ENCODE measurements at regions not wholly inside any gene's neighbourhood (a gene's known extent, or its start where the extent isn't known, plus 50 kb on each side); places are given as distances from the start of the nearest gene placed in this dataset.

DNA sequence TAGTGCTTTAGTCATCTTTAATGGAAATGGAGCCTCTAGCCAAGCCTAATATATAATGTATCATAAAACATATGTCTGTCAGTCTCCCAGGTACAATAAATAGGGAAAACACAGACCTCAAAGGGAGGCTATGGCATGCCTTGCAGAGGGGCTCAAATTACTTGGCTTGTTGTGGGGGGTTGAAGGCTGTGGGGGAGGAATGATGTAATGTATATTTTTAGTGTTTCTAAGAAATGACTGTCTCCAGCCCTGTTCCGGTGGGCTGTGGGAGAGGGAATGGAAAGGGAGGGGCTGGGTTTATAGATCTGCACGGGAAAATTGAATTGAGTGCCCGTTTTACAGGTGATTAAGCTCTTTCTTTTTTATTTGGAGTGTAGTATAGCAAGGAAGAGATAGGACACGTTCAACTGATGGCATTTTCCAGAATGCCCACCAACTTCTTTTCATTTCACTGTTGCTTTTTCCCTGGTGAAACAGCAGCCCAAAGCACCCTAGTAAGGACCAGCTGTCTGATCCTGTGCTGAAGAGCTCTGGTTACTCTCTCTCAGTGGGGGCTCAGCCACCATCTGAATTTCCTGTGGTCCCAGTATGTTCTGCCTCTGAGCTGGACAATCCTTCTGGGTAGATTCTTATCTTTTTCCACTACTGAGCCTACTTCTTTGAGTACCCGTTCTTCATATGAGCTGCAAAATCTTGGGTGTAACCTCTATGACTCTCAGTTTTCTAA, 220.7 kb upstream of the CASK start:
- no peak for TF ChIP-seq RAD21 (IDR thresholded peaks at IDR 0.05; ENCODE audit: low read depth)
- TF ChIP-seq, protein P1, sequence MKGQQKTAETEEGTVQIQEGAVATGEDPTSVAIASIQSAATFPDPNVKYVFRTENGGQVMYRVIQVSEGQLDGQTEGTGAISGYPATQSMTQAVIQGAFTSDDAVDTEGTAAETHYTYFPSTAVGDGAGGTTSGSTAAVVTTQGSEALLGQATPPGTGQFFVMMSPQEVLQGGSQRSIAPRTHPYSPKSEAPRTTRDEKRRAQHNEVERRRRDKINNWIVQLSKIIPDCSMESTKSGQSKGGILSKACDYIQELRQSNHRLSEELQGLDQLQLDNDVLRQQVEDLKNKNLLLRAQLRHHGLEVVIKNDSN (IDR thresholded peaks at IDR 0.05) = no peak
- no peak for TF ChIP-seq EP300 (IDR thresholded peaks at IDR 0.05; ENCODE audit: borderline replicate concordance)
- no peak for TF ChIP-seq EGR1 (IDR thresholded peaks at IDR 0.05)
- no peak for TF ChIP-seq TEAD4 (IDR thresholded peaks at IDR 0.05)
- TF ChIP-seq, protein P2, sequence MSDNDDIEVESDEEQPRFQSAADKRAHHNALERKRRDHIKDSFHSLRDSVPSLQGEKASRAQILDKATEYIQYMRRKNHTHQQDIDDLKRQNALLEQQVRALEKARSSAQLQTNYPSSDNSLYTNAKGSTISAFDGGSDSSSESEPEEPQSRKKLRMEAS (IDR thresholded peaks at IDR 0.05) = no peak
- no peak for TF ChIP-seq FOXM1 (IDR thresholded peaks at IDR 0.05; ENCODE audit: borderline replicate concordance, low read depth)
- no peak for TF ChIP-seq CREB1 (IDR thresholded peaks at IDR 0.05; ENCODE audit: low read depth)
- TF ChIP-seq TCF12 (IDR thresholded peaks at IDR 0.05; ENCODE audit: low read depth) = no peak
- TF ChIP-seq, protein P3, sequence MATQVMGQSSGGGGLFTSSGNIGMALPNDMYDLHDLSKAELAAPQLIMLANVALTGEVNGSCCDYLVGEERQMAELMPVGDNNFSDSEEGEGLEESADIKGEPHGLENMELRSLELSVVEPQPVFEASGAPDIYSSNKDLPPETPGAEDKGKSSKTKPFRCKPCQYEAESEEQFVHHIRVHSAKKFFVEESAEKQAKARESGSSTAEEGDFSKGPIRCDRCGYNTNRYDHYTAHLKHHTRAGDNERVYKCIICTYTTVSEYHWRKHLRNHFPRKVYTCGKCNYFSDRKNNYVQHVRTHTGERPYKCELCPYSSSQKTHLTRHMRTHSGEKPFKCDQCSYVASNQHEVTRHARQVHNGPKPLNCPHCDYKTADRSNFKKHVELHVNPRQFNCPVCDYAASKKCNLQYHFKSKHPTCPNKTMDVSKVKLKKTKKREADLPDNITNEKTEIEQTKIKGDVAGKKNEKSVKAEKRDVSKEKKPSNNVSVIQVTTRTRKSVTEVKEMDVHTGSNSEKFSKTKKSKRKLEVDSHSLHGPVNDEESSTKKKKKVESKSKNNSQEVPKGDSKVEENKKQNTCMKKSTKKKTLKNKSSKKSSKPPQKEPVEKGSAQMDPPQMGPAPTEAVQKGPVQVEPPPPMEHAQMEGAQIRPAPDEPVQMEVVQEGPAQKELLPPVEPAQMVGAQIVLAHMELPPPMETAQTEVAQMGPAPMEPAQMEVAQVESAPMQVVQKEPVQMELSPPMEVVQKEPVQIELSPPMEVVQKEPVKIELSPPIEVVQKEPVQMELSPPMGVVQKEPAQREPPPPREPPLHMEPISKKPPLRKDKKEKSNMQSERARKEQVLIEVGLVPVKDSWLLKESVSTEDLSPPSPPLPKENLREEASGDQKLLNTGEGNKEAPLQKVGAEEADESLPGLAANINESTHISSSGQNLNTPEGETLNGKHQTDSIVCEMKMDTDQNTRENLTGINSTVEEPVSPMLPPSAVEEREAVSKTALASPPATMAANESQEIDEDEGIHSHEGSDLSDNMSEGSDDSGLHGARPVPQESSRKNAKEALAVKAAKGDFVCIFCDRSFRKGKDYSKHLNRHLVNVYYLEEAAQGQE (IDR thresholded peaks at IDR 0.05; ENCODE audit: low read depth) = no peak
- TF ChIP-seq CEBPB (IDR thresholded peaks at IDR 0.05) = no peak
- TF ChIP-seq TAF1 (IDR thresholded peaks at IDR 0.05; ENCODE audit: low read depth) = no peak
- no peak for TF ChIP-seq YY1 (IDR thresholded peaks at IDR 0.05; ENCODE audit: low read depth)
- no peak for TF ChIP-seq ZBTB7A (IDR thresholded peaks at IDR 0.05; ENCODE audit: low read depth)
